ENCODE measurements at regions not wholly inside any gene's neighbourhood (a gene's known extent, or its start where the extent isn't known, plus 50 kb on each side); places are given as distances from the start of the nearest gene placed in this dataset.
A peak's percentile ranks its signal among the peaks of the same experiment; 100 is the strongest.

DNA sequence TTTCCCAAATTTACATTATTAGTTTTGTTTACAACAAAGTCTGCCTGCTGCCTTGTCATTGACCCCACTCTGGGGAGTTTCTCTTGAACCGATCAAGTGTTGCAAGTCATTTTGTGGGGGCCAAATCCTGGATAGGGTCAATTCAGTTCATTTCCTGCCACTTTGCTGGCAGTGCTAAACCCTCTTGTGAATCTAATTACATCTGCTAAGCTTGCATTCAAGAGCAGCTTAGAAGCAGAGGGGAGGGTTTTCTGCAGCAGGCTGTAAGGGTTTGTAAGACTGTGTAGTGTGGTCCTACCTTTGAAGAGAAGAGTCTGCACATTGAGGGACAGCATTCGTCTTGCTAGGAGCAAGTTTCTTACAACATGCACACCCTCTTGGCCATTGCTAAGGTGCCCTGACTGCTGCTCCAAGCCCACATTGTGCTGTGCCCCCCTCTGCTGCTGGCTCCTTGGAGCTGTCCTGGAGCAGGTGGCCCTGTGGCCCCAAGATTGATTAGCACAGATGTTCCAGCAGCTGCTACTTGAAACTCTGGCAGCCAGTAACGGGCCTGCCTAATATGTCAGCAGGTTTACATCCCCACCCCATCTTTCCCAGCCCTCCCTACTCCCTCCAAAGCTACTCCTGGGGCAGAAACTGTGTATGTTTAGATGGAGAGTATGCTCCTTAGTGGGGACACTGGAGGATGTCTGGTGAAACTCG is 174.5 kb upstream of the USP9Y start:
- TF ChIP-seq, protein P1, sequence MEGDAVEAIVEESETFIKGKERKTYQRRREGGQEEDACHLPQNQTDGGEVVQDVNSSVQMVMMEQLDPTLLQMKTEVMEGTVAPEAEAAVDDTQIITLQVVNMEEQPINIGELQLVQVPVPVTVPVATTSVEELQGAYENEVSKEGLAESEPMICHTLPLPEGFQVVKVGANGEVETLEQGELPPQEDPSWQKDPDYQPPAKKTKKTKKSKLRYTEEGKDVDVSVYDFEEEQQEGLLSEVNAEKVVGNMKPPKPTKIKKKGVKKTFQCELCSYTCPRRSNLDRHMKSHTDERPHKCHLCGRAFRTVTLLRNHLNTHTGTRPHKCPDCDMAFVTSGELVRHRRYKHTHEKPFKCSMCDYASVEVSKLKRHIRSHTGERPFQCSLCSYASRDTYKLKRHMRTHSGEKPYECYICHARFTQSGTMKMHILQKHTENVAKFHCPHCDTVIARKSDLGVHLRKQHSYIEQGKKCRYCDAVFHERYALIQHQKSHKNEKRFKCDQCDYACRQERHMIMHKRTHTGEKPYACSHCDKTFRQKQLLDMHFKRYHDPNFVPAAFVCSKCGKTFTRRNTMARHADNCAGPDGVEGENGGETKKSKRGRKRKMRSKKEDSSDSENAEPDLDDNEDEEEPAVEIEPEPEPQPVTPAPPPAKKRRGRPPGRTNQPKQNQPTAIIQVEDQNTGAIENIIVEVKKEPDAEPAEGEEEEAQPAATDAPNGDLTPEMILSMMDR (conservative IDR thresholded peaks at IDR 0.05; ENCODE audit: low read depth, low read length): no peak
- no peak overlapping the region for H3K4me3 ChIP-seq (ENCODE audit: low read depth, low read length)
- DNase-seq (ENCODE audit: low read depth): no peak

DNA sequence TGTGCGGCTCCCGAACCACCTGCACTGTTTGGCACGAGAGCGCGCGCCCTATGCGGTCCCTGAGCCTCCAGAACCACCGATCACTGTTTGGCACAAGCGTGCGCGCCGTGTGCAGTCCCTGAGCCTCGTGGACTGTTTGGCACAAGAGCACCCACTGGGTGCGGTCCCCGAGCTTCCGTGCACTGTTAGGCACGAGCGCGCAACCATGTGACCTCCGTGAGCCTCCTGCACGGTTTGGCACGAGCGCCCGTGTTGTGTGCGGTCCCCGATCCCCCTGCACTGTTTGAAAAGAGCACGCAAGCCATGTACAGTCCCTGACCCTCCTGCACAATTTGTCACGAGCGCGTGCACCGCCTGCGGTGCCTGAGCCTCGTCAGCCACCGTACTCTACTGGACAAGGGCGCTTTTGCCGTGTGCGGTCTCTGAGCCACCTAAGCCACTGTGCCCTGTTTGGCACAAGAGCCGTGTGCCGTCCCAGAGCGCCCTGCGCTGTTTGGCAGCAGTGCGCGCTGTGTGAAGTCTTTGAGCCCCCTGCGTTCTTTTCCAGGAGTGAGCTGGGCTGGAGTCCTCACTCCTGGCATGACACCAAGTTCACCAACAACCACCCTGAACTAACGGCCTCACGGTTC is 163.7 kb upstream of the USP9Y start:
- H3K4me3 ChIP-seq (ENCODE audit: low read depth, low read length): no peak overlapping the region

GRCh38 chrY:12546746-12547420 is 154.1 kb upstream of the USP9Y start:
- DNase-seq (ENCODE audit: low read depth): no peak
- TF ChIP-seq, protein P1 (conservative IDR thresholded peaks at IDR 0.05; ENCODE audit: low read depth, low read length): no peak

More for the DNA sequence above, 163.7 kb upstream of the USP9Y start:
- DNase-seq (ENCODE audit: low read depth): no peak
- TF ChIP-seq, protein P1 (conservative IDR thresholded peaks at IDR 0.05; ENCODE audit: low read depth, low read length): no peak

GRCh38 chrY:12552471-12553283 is 148.4 kb upstream of the USP9Y start:
- H3K4me3 ChIP-seq (ENCODE audit: low read depth, low read length): no peak overlapping the region
- TF ChIP-seq, protein P1 (conservative IDR thresholded peaks at IDR 0.05; ENCODE audit: low read depth, low read length): no peak
- DNase-seq (ENCODE audit: low read depth): peak; percentile 78

More at GRCh38 chrY:12546746-12547420, 154.1 kb upstream of the USP9Y start:
- H3K4me3 ChIP-seq (ENCODE audit: low read depth, low read length): no peak overlapping the region

GRCh38 chrY:12553909-12554308 is 147.1 kb upstream of the USP9Y start:
- H3K4me3 ChIP-seq (ENCODE audit: low read depth, low read length): no peak overlapping the region
- TF ChIP-seq, protein P1 (conservative IDR thresholded peaks at IDR 0.05; ENCODE audit: low read depth, low read length): no peak
- no peak for DNase-seq (ENCODE audit: low read depth)

- TF ChIP-seq, protein P1 (conservative IDR thresholded peaks at IDR 0.05; ENCODE audit: low read depth, low read length): no peak
- H3K4me3 ChIP-seq (ENCODE audit: low read depth, low read length): no peak overlapping the region
- DNase-seq (ENCODE audit: low read depth): peak; percentile 66
These were observed 146.0 kb upstream of the USP9Y start for GRCh38 chrY:12555005-12555404.
